ENCODE measurements at regions not wholly inside any gene's neighbourhood (a gene's known extent, or its start where the extent isn't known, plus 50 kb on each side); places are given as distances from the start of the nearest gene placed in this dataset.
"Not testable (repeated sequence)": the region's sequence is repeated elsewhere in the genome, so short reads cannot be mapped to it uniquely, and the experiment has no call there.

GRCh38 chr16:13718748-13719147 lies 201.2 kb upstream of the ERCC4 start:
- DNase-seq (ENCODE audit: low spot score) = no peak

- no peak for DNase-seq (ENCODE audit: low spot score)
These were observed 192.0 kb upstream of the ERCC4 start for GRCh38 chr16:13727943-13728342.

DNA sequence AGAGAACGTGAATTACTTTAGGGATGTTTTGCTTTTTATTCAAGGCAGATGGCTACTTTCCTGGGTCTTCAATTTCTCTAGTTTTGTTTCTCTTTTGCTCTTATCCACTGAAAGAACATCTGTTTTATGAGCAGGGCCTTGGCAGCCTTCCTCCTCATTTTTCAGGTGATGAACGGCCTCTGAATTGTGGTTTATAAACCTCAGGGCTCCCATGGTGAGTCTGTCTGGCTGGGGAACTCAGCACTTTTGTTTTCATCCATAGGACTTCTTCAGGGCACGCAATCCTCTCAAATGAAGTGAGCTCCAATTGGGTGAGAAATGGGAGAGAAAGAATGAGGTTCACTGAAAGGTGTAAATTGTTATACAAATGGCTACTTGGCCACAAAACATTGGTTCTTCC lies 186.4 kb upstream of the ERCC4 start:
- DNase-seq (ENCODE audit: low spot score) = no peak

- not testable (repeated sequence) for DNase-seq (ENCODE audit: low spot score)
These were observed 180.2 kb upstream of the ERCC4 start for GRCh38 chr16:13739621-13740373.

- DNase-seq (ENCODE audit: low spot score) = no peak
These were observed 177.0 kb upstream of the ERCC4 start for GRCh38 chr16:13742928-13743327.

GRCh38 chr16:13743571-13743970 lies 176.4 kb upstream of the ERCC4 start:
- DNase-seq (ENCODE audit: low spot score) = no peak

DNA sequence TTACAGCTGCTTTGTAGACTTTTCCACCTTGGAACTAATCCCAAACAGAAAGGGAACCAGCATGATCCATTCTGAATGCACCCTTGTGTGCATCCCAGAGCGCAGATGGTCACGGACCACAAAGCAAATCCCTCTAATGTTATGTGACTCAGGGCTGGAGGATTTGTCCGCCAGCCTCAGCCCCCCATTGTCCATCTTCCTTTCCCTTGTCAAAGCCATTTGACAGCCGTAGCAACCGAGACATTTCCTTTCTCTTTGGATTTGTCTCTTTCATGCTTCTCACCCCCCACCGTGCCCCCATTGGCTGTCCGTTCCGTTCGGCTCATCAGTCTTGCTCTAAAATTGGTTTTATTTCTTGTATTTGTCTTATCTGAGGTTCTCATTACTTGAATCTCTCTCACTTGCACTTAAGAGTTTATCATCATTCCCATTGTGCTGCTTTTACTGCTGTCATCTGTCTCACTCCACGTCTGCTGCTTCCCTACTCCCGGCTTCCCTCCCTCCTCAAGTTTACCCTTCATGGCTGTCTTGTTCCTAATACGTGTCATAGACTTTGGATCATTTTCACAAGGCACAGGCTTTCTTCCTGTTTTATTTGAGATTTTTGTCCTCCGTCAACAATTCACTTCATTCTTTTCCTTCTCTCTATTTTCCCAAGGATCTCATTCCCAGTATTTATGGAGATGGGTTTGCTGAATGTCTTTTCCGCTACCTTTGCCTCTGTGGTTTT lies 163.4 kb upstream of the ERCC4 start:
- DNase-seq (ENCODE audit: low spot score) = no peak

DNA sequence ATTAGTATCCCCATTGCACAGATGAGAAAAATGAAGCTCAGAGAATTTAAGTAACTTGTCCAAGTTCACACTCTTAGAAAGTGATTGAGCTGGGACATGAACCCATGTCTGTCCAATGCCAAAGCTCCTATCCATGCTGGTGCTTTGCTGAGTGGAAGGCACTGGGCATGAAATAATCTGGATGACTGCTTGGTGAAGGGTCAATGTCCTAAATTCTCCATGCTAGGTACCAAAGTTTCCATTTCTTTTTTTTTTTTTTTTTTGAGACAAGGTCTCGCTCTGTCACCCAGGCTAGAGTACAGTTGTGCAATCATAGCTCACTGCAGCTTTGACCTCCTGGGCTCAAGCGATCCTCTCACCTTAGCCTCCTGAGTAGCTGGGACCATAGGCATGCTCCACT lies 153.6 kb upstream of the ERCC4 start:
- no peak for DNase-seq (ENCODE audit: low spot score)

DNA sequence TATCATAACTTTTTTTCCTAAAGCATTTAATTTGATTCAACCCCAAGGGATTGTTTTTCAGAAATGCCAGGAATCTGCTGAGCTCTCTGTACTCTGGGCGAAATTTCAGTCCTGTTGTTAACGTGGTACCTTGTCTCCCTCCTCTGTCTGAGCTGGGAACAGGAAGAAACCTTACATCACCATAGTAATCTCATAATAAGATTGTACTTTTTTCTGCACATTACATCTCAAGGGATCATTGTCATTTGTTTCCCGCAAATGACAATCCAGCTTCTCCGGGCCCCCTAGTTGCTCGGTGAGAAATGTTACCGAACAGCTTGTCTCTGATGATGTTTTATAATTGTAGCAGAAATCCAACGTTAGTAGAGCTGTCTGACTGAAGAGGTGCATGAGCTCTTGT lies 152.7 kb upstream of the ERCC4 start:
- no peak for DNase-seq (ENCODE audit: low spot score)

- DNase-seq (ENCODE audit: low spot score) = no peak
These were observed 151.5 kb upstream of the ERCC4 start for GRCh38 chr16:13768471-13768870.

GRCh38 chr16:13770436-13770835 lies 149.5 kb upstream of the ERCC4 start:
- DNase-seq (ENCODE audit: low spot score) = no peak

GRCh38 chr16:13772782-13773181 lies 147.2 kb upstream of the ERCC4 start:
- no peak for DNase-seq (ENCODE audit: low spot score)

DNA sequence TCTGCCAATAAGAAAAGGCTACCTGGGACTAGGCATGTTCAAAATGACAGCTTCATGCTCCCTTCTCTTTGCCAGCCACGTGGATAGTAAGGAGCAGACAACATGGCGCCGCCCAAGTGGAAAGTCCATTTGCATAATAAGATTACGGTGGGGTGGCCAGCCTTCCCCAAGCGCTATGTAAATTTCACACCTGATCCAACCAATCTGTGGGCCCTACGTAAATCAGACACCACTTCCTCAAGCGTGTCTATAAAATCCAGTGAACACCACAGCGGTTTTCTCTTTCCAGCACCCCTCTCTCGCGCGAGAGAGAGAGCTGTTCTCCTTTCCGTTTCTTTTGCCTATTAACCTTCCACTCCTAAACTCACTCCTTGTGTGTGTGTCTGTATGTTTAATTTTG lies 140.3 kb upstream of the ERCC4 start:
- DNase-seq (ENCODE audit: low spot score) = no peak

DNA sequence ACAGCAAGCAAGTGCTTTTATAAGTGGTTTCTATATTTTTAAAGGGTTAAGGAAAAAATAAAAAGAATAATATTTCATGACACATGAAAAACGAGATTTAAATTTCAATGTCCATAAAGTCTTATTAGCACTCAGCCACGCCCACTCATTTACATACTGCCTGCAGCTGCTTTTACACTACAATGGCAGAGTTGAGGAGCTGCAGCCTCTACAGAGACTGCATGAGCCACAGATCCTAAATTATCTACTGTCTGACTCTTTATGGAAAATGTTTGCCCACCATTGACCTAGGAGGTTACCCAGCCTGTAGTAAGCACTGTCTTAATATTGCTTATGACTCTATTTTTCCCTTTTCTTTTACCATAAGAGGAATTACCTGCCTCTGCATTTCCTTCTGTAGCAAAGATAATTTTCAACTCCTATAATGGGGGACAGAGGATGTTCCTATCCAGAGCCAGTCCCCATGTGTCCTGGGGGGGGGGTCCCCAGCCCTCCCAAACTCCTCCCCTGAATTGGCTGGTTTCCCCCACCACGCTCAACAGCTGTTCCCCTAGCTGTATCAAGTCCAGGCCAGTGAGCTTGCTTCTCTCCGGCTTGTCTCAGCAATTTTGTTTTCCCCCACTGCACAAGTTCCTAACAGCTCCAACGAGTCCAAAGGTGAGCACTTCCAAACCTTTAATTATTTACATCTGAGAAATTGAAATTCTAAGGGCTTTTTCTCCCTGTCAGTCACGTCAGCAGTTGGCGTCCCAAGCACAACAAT lies 139.4 kb upstream of the ERCC4 start:
- DNase-seq (ENCODE audit: low spot score) = no peak

GRCh38 chr16:13781169-13781564 lies 138.8 kb upstream of the ERCC4 start:
- DNase-seq (ENCODE audit: low spot score) = no peak

DNA sequence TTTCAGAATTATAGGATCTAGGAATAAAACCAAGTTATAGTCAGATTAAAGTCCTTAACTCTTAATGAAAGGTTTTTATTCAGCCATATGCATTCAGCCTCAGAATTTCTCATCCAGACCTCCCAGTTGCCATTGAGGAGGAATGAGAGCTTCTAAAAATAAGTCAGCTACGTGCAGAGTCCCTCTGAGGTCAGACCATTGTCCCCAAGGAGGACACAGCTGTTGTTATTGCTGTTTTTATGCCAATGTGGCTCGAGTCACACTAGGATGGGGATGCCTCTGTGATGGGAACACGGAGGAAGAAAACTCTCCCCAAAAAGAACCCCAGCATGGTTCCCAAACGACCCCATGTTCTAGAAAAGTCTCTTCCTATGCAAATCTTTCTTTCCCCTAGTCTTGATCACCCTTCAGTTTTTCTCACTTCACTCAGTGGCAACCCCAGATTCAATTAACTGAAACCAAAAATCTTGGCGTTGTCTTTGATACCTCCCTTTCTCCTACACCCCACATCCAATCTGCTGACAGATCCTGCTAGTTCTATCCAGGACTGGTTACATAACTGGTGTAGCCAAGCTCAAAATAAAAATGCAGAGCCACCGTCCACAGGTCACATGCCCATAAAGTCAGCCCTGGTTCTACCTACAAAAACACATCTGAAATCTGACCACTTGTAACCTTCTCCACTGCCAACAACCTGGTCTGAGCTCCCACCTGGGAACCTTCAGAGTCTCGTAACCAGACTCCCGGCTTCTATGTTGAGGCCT lies 138.2 kb upstream of the ERCC4 start:
- no peak for DNase-seq (ENCODE audit: low spot score)

GRCh38 chr16:13791095-13791494 lies 128.9 kb upstream of the ERCC4 start:
- DNase-seq (ENCODE audit: low spot score) = no peak

GRCh38 chr16:13793841-13794409 lies 126.0 kb upstream of the ERCC4 start:
- peak; percentile 42 for DNase-seq (ENCODE audit: low spot score)

GRCh38 chr16:13795131-13795530 lies 124.8 kb upstream of the ERCC4 start:
- no peak for DNase-seq (ENCODE audit: low spot score)

DNA sequence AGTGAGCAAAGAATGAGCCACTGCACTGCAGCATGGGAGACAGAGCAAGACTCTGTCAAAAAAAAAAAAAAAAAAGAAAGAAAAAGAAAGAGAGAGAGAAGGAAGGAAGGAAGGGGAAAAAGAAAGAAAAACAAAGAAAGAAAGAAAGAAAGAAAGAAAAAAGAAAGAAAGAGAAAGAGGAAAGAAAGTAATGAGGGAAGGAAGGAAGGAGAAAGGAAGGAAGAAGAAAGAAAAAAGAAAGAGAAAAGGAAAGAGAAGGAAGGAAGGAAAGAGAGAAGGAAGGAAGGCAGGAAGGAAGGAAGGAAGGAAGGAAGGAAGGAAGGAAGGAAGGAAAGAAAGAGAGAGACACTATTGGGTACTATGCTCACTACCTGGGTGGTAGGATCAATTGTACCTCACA lies 122.2 kb upstream of the ERCC4 start:
- no peak for DNase-seq (ENCODE audit: low spot score)

- DNase-seq (ENCODE audit: low spot score) = no peak
These were observed 121.7 kb upstream of the ERCC4 start for GRCh38 chr16:13798211-13798610.

GRCh38 chr16:13803974-13804373 lies 116.0 kb upstream of the ERCC4 start:
- no peak for DNase-seq (ENCODE audit: low spot score)

Data from ureter (tissue), 1 donor.